NCI-H2029 (cell line): ENCODE measurements at regions not wholly inside any gene's neighbourhood (a gene's known extent, or its start where the extent isn't known, plus 50 kb on each side); places are given as distances from the start of the nearest gene placed in this dataset.

Experiments
- DNase-seq: peaks from one replicate; lab custom pipeline; 2025; lab: John Stamatoyannopoulos, UW

- no peak for DNase-seq
Measured at GRCh38 chr4:96784336-96784735, 944.4 kb downstream of the PDHA2 start.

DNA sequence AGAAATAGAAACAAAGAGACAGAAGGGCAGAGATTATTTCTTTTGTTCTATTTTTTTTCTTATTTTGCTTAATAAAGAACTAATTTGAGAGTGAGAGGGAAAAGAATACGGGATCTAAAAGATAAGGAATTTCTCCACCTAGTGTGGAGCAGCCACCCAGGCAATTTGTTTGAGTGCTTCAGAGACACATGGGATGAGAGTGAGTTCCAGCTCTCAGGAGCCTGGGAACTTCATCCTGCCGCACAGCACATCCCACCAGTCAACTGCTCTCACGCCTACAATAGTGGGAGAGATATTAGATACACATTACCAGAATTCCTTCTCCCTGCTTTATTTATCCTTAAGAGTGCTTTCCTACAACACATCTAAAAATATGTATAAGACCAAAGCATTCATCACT is 946.4 kb downstream of the PDHA2 start:
- DNase-seq = no peak

- DNase-seq = no peak
Measured at GRCh38 chr4:96787766-96788165, 947.9 kb downstream of the PDHA2 start.

DNA sequence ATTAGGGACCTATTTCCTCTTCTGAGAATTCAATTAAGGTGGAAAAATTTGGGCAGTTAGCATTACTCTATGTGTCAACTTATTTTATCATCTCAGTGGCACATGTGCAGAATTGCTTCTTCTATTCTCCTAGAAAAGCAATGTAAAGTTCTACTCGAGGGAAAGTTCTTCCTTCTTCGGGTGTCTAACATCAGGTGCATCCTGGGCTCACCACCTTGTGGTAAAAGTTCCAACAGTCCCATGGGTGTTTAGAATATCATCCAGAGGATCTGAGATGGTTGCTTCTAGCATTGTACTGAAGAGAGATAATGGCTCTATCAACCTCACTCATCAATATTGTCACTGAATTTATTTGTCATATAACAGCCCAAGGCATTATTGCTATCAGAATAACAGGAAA is 969.7 kb downstream of the PDHA2 start:
- no peak for DNase-seq

DNA sequence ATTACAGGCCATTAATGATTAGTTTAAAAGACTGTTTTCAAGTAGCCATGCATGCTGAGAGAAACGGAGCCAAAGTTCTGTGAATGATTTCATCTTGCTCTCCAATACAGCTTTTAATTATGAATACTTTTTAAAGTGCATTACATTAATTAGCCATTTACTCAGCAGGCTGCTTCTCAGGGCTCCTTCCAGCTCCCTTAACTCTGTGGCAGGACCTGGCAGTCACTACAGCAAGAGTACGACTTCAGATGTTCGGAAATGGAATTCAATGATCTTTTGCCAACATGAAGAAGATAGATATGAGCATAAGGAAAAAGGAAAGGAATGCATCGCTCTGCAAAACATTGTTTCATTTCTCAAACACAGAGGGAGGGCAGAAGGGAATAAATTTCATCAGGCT is 987.2 kb downstream of the PDHA2 start:
- no peak for DNase-seq

DNA sequence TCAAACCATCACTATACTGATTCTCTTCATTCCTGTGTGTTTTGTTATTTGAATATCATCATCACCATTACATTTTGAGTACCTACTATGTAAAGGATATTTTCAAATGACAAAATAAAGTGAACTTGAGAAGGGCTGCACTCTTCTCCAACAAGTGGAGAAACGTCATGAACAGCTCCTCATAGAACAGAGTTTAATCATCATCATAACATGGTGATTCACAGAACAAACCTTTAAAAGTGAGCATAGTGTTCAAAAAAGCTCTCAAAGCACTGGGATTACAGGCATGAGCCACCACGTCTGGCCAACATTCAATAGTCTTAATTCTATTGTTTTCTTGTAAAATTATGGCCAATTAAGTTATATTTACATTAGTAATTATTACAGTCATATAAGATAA is 993.9 kb downstream of the PDHA2 start:
- no peak for DNase-seq

- DNase-seq = no peak
Measured at GRCh38 chr4:96835991-96836390, 996.1 kb downstream of the PDHA2 start.

GRCh38 chr4:96839441-96839840 is 999.5 kb downstream of the PDHA2 start:
- no peak for DNase-seq

- no peak for DNase-seq
Measured at GRCh38 chr4:96841801-96842200, 1001.9 kb downstream of the PDHA2 start.

DNA sequence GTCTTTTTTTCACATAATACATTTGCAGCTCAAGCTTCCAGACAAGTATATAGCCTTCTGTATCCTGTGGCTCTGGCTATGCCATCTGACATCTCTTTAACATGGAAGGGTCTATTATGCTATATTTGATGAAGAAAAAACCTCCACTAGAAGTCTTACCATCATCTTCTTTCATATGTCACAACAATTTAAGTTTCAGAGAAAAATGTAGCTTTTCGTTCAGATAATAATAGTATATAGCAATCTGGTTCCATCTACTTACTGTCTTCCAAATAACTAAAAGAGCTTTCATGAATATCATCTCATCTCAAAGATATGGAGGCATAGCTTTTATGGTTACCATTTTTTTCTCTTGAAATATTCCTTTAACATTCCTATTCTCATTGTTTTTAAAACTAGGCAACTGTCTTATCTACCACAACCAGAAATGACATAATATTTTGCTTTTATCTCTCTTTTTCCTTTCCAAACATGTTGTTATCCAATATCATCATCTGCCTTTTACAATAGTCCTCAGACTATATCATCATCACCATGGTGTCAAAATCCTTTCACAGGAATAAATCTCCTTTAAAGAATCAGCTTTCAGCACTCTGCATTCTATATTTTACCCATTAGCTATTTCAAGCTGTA is 1005.1 kb downstream of the PDHA2 start:
- no peak for DNase-seq

DNA sequence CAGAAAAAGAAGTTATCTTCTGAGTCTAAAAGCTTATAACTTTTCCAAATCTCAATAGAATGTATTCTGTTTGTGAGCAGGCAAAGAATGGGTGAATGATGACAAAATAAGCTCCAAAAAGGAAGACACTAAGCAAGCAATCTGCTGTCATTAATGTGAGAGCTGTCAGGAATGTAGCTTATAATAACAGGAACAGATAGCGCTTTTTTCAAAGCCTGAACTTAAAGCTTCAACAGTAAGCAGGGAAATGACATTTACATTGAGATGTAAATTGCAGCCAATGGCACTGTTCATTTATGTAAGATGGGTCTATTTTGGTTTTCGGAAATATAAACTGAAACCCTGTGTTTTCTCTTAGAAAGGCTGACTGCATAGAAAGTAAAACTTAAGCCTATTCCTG is 1005.9 kb downstream of the PDHA2 start:
- no peak for DNase-seq

- DNase-seq = no peak
Measured at GRCh38 chr4:96874657-96875056, 1034.8 kb downstream of the PDHA2 start.

DNA sequence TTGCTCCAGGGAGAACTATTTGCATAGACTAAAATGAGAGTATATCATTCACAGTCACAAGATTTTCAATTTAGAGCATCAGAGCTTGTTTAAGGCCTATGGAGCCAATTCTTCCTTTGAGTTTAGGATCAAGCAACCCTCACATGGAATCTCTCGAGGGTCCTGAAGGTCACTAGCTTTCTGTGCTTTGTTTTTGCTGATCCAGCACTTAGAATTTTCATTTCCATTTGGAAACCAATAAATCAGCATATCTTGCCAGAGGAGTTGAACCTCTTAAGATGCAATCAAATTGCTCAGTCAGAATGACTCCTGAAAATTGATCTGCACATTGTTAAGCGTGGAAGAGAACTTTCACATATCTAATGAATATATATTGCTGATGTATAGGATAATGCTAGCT is 1039.6 kb downstream of the PDHA2 start:
- DNase-seq = no peak

- DNase-seq = no peak
Measured at GRCh38 chr4:96887857-96888256, 1048.0 kb downstream of the PDHA2 start.

GRCh38 chr4:96894621-96895020 is 1054.7 kb downstream of the PDHA2 start:
- no peak for DNase-seq

DNA sequence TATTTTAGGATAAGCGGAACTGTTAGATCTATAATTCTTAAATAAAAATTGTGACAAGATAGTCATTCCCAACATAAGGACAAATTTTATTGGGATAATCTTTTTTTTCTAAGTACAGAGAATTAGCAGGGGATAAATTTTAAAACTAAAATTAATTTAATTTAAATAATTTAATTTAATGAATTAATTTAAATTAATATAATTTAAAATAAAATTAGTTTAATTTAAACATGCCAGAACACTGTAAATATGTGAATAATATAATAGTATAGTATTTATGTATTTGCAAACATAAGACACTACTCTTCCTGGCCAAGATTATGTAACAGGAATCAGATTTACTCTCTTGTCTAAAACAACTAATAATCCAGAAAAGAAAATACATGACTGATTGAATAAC is 1055.9 kb downstream of the PDHA2 start:
- DNase-seq = no peak

- DNase-seq = no peak
Measured at GRCh38 chr4:96912716-96913115, 1072.8 kb downstream of the PDHA2 start.

GRCh38 chr4:96913441-96914080 is 1073.7 kb downstream of the PDHA2 start:
- no peak for DNase-seq

- no peak for DNase-seq
Measured at GRCh38 chr4:96916711-96917110, 1076.8 kb downstream of the PDHA2 start.

DNA sequence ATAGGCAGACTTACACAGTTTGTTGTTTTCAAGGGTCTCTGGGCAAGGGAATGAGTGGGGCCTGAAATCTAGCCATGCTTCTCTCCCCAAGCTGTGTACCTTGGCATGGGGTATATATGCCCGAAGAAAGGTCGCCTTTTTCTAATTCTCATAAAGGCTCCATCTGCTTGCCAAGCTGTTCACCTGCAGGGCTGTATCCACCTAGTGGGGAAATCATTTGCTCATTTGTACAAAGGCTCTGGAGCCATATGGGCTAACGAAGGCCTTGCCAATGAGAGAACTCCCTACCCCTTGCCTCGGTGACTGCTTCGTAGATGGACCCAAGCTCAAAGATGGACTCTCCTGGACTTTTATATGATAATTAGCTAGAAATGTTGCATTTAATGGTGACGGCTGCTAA is 1097.0 kb downstream of the PDHA2 start:
- DNase-seq = no peak

DNA sequence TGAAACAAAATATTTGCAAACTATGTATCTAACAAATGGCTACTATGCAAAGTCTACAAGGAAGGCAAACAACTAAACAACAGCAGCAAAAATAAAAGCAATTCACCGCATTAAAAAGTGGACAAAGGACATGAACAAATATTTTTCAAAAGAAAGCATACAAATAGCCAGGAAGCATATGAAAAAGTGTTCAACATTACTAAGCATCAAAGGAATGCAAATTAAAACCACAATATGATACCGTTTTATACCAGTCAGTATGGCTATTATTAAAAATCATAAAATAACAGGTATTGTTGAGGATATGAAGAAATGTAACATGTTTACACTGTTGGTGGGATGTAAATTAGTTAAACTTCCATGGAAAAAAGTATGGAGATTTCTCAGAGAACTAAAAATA is 1106.7 kb downstream of the PDHA2 start:
- DNase-seq = no peak

DNA sequence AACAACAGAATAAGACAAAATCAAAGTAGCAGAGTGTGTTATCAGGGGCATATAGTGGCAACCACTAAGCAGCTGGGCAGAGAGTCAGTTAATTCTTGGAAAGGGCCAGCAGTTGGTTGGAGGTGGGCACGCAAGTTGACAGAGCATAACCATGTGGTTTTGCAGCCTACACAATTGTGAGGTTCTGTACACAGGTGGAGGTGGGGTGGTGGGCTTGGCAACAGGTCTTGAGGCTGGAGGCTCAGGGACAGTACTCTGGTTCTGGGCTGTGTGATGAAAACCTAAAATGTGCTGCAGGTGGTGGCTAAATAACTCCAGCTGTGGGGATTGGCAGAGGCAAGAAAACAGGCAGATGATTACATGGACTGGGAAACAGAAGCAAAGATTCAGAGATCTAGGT is 1112.7 kb downstream of the PDHA2 start:
- no peak for DNase-seq

- DNase-seq = no peak
Measured at GRCh38 chr4:96955226-96955625, 1115.3 kb downstream of the PDHA2 start.

DNA sequence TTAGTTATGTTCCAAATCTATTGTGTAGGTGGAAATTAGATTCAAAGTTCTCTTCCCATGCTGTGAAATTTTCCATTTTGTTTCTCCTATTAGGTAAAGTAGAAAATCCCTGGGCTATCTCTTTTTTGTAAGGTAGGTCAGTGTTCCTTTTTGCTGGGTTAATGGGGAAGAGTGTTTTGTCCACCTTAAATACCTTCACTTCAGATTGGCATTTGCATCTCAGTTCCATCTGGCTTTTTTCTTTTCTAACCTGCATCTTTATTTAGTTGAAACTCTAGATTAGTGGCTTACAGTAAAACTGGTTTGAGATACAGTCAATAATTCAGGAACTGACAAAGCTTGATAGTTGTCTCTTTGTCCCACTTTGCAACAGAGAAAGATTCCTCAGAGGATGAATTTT is 1115.8 kb downstream of the PDHA2 start:
- DNase-seq = no peak
